H1 (cell line): ENCODE measurements at regions not wholly inside any gene's neighbourhood (a gene's known extent, or its start where the extent isn't known, plus 50 kb on each side); places are given as distances from the start of the nearest gene placed in this dataset.

Source experiments
- CTCF ChIA-PET: fragments of 300-600 bp; sonication (Branson Sonifier 250); formaldehyde crosslinking; loops from one replicate; lab custom pipeline; 2021; ENCODE audit not compliant: partially characterized antibody; lab: Charles Lee
- POLR2A ChIA-PET: fragments of 300-600 bp; sonication (Branson Sonifier 250); formaldehyde crosslinking; loops from one replicate; lab custom pipeline; 2021; ENCODE audit warnings: inconsistent platforms; ENCODE audit not compliant: partially characterized antibody; lab: Charles Lee
- DNase-seq, 2 experiments: peaks; one replicate each; pipeline versions ENCODE4 v3.0.0 to v3.0.0-alpha.2; 2010 to 2022; ENCODE audit warnings: low spot score in 2 of 2, low read depth in 1 of 2, mixed read lengths in 1 of 2
- FAIRE-seq: peaks from 2 replicates; lab custom pipeline; 2011; peaks lifted over from hg19 to GRCh38; lab: Jason Lieb, UNC
- H2AFZ ChIP-seq: 2 replicates; pipeline ENCODE4 v1.8.1; 2012; ENCODE audit warnings: low read length, inconsistent platforms
- H2AK5ac ChIP-seq: 2 replicates; pipeline ENCODE4 v1.6.1; 2013; ENCODE audit warnings: low read depth, low read length
- H2BK120ac ChIP-seq: replicated peaks from 2 replicates; pipeline ENCODE3; 2013; ENCODE audit warnings: low read depth, low read length, inconsistent platforms
- H2BK12ac ChIP-seq: 2 replicates; pipeline ENCODE4 v1.6.1; 2013; ENCODE audit warnings: low read depth, low read length
- H2BK15ac ChIP-seq: 2 replicates; pipeline ENCODE4 v1.6.1; 2013; ENCODE audit warnings: low read length
- H2BK20ac ChIP-seq: 2 replicates; pipeline ENCODE4 v1.6.1; 2013; ENCODE audit warnings: low read length
- H2BK5ac ChIP-seq: 2 replicates; pipeline ENCODE4 v1.6.1; 2013; ENCODE audit warnings: low read depth, low read length
- H3K14ac ChIP-seq: 2 replicates; pipeline ENCODE4 v1.6.1; 2013; ENCODE audit warnings: inconsistent platforms; ENCODE audit not compliant: insufficient read length
- H3K18ac ChIP-seq: 2 replicates; pipeline ENCODE4 v1.6.1; 2013; ENCODE audit warnings: low read length; ENCODE audit errors: extremely low read depth
- H3K23ac ChIP-seq: 2 replicates; pipeline ENCODE4 v1.6.1; 2013; ENCODE audit warnings: inconsistent platforms; ENCODE audit not compliant: insufficient read length
- H3K23me2 ChIP-seq: 2 replicates; pipeline ENCODE4 v1.6.1; 2013; ENCODE audit warnings: low read depth, low read length
- H3K27ac ChIP-seq: 2 replicates; pipeline ENCODE4 v1.6.1; 2011; ENCODE audit warnings: low read depth, low read length, inconsistent platforms
- H3K27me3 ChIP-seq, 4 experiments: replicated peaks in 1 of 4; 1 replicate in 1 of 4; 2 replicates in 3 of 4; pipeline versions ENCODE4 v1.6.1 to v1.8.1; 2011 to 2013; ENCODE audit warnings: low read length in 3 of 4, mild to moderate bottlenecking in 3 of 4, inconsistent platforms in 2 of 4, mixed read lengths in 2 of 4, moderate library complexity in 1 of 4; ENCODE audit not compliant: control insufficient read depth in 3 of 4, insufficient read depth in 3 of 4; ENCODE audit errors: extremely low read depth in 1 of 4
- H3K36me3 ChIP-seq, 4 experiments: 2 replicates each; pipeline versions ENCODE4 v1.6.1 to v1.8.1; 2011 to 2013; ENCODE audit warnings: mild to moderate bottlenecking in 4 of 4, low read length in 3 of 4, moderate library complexity in 2 of 4, control low read depth in 1 of 4, inconsistent platforms in 1 of 4; ENCODE audit not compliant: insufficient read depth in 4 of 4, control insufficient read depth in 2 of 4
- H3K4ac ChIP-seq: replicated peaks from 2 replicates; pipeline ENCODE3; 2013; ENCODE audit warnings: low read length, low read depth, mixed read lengths, inconsistent platforms; ENCODE audit not compliant: insufficient read length
- H3K4me1 ChIP-seq, 4 experiments: replicated peaks in 1 of 4; 1 replicate in 1 of 4; 2 replicates in 3 of 4; pipeline versions ENCODE4 v1.6.1 to v1.8.1; 2011 to 2013; ENCODE audit warnings: low read length in 3 of 4, inconsistent platforms in 2 of 4, mixed read lengths in 1 of 4; ENCODE audit not compliant: insufficient read depth in 4 of 4, control insufficient read depth in 3 of 4
- H3K4me2 ChIP-seq, 2 experiments: 2 replicates each; pipeline versions ENCODE4 v1.6.1 to v1.8.1; 2011 to 2013; ENCODE audit warnings: low read depth in 2 of 2, low read length in 2 of 2, control low read depth in 1 of 2, inconsistent platforms in 1 of 2, mild to moderate bottlenecking in 1 of 2; ENCODE audit not compliant: insufficient read depth in 1 of 2
- H3K4me3 ChIP-seq, 4 experiments: fragments of 200-600, 300-600 bp in 1 of 4; sonication (generic), shearing (Covaris generic), sonication (Bioruptor Twin) in 1 of 4; 2 replicates each; pipeline versions ENCODE4 v1.5.1 to v1.8.1; 2011 to 2016; ENCODE audit warnings: low read length in 4 of 4, low read depth in 3 of 4, control low read depth in 2 of 4, inconsistent platforms in 2 of 4, mild to moderate bottlenecking in 2 of 4, mixed read lengths in 1 of 4, moderate library complexity in 1 of 4; ENCODE audit not compliant: insufficient read depth in 2 of 4; ENCODE audit errors: extremely low read depth in 1 of 4
- H3K56ac ChIP-seq: replicated peaks from 2 replicates; pipeline ENCODE3; 2013; ENCODE audit warnings: low read depth, mild to moderate bottlenecking, mixed read lengths, low read length, inconsistent platforms; ENCODE audit not compliant: insufficient read length
- H3K79me1 ChIP-seq: 2 replicates; pipeline ENCODE4 v1.6.1; 2013; ENCODE audit warnings: low read depth, low read length, control low read depth
- H3K79me2 ChIP-seq, 2 experiments: 2 replicates each; pipeline versions ENCODE4 v1.6.1 to v1.8.1; 2012 to 2013; ENCODE audit warnings: low read length in 2 of 2, mild to moderate bottlenecking in 2 of 2, inconsistent platforms in 1 of 2; ENCODE audit not compliant: insufficient read depth in 2 of 2, control insufficient read depth in 1 of 2
- H3K9ac ChIP-seq, 4 experiments: replicated peaks in 1 of 4; 1 replicate in 1 of 4; 2 replicates in 3 of 4; pipeline versions ENCODE4 v1.6.1 to v1.8.1; 2011 to 2013; ENCODE audit warnings: low read depth in 3 of 4, low read length in 3 of 4, control low read depth in 2 of 4, mild to moderate bottlenecking in 2 of 4, moderate library complexity in 2 of 4, inconsistent platforms in 1 of 4; ENCODE audit errors: extremely low read depth in 1 of 4
- H3K9me3 ChIP-seq, 2 experiments: 2 replicates each; pipeline versions ENCODE4 v1.6.1 to v1.8.1; 2012 to 2013; ENCODE audit warnings: mild to moderate bottlenecking in 2 of 2, moderate library complexity in 2 of 2, control low read depth in 1 of 2, inconsistent platforms in 1 of 2, low read depth in 1 of 2, low read length in 1 of 2, mixed read lengths in 1 of 2; ENCODE audit not compliant: insufficient read depth in 2 of 2
- H4K20me1 ChIP-seq, 2 experiments: replicated peaks in 1 of 2; 2 replicates each; pipeline versions ENCODE3 to v1.8.1; 2011 to 2013; ENCODE audit warnings: inconsistent platforms in 2 of 2, low read length in 2 of 2, mild to moderate bottlenecking in 1 of 2; ENCODE audit not compliant: insufficient read depth in 2 of 2, control insufficient read depth in 1 of 2
- H4K5ac ChIP-seq: 2 replicates; pipeline ENCODE4 v1.6.1; 2013; ENCODE audit warnings: low read length, low read depth, mixed read lengths, inconsistent platforms; ENCODE audit not compliant: insufficient read length
- H4K8ac ChIP-seq: 2 replicates; pipeline ENCODE4 v1.8.0; 2013; ENCODE audit warnings: mild to moderate bottlenecking, moderate library complexity, low read length, inconsistent platforms; ENCODE audit not compliant: insufficient read depth; ENCODE audit errors: extremely low read depth
- H4K91ac ChIP-seq: replicated peaks from 2 replicates; pipeline ENCODE3; 2013; ENCODE audit warnings: low read length, mixed read lengths, inconsistent platforms; ENCODE audit not compliant: insufficient read length
- KDM5A ChIP-seq: fragments of 200-600 bp; IDR thresholded peaks from 2 replicates; pipeline ENCODE4 v1.7.1; 2012; ENCODE audit warnings: mild to moderate bottlenecking, low read length, inconsistent platforms, mixed read lengths
- MAFK ChIP-seq: IDR thresholded peaks from 2 replicates; pipeline ENCODE4 v1.6.1; 2012; ENCODE audit warnings: low read depth, mild to moderate bottlenecking, improper control_type of control experiment, low read length
- POLR2A ChIP-seq, 2 experiments: IDR thresholded peaks; 1 replicate in 1 of 2; 2 replicates in 1 of 2; pipeline ENCODE4 v1.6.1; 2011; ENCODE audit warnings: low read depth in 2 of 2, low read length in 2 of 2, mild to moderate bottlenecking in 2 of 2; ENCODE audit errors: control extremely low read depth in 1 of 2
- RAD21 ChIP-seq, 2 experiments: IDR thresholded peaks in 1 of 2; conservative IDR thresholded peaks in 1 of 2; 2 replicates each; pipeline ENCODE4 v1.6.1; 2011; ENCODE audit warnings: low read depth in 2 of 2, low read length in 2 of 2, improper control_type of control experiment in 1 of 2, inconsistent platforms in 1 of 2, mild to moderate bottlenecking in 1 of 2, moderate library complexity in 1 of 2
- SP2 ChIP-seq: IDR thresholded peaks from 2 replicates; pipeline ENCODE4 v1.6.1; 2012; ENCODE audit warnings: mild to moderate bottlenecking, low read length, inconsistent platforms
- TAF7 ChIP-seq: optimal IDR thresholded peaks from 2 replicates; pipeline ENCODE3; 2011; ENCODE audit warnings: low read depth, mild to moderate bottlenecking, inconsistent platforms, low read length, moderate library complexity, borderline replicate concordance
- TEAD4 ChIP-seq: IDR thresholded peaks from 2 replicates; pipeline ENCODE4 v1.6.1; 2012; ENCODE audit warnings: low read depth, low read length, inconsistent platforms, mixed read lengths
- WGBS, 2 experiments: shearing (Covaris generic) in 1 of 2; methylation state at CpG; one replicate each; pipeline versions ENCODE4 v1.1.6 to v1.1.7; 2013 to 2015; ENCODE audit warnings: low lambda C conversion rate in 2 of 2, mixed read lengths in 2 of 2, inconsistent platforms in 1 of 2, low coverage in 1 of 2, missing lambda C conversion rate in 1 of 2; ENCODE audit not compliant: insufficient replicate concordance in 2 of 2, insufficient coverage in 1 of 2, insufficient read length in 1 of 2; ENCODE audit errors: extremely low coverage in 1 of 2, missing lambda C conversion rate in 1 of 2; 5-methylcytosine and 5-hydroxymethylcytosine counted together

- Histone ChIP-seq H3K36me3 (no peaks in the 10 kb centered on the region), H3K23me2 (no peaks in the 10 kb centered on the region), H3K27ac (no peak overlapping the region), H3K56ac (no peak overlapping the region)
- CTCF ChIA-PET, result interaction anchor here (1.1 to 1.4 kb wide), 4 partner anchors 11 to 491 kb away, joined by 3 to 4 read pairs (median 4); no protein-coding TSS in a partner anchor
- no peak for TF ChIP-seq MAFK
- no peak for TF ChIP-seq RAD21 (IDR thresholded peaks at IDR 0.05 in 1 of 2, conservative IDR thresholded peaks at IDR 0.05 in 1 of 2; ENCODE audit: low read depth in 2 of 2, low read length in 2 of 2)
- no peak for TF ChIP-seq TAF7
- no peak for TF ChIP-seq POLR2A (IDR thresholded peaks at IDR 0.05; ENCODE audit: control extremely low read depth in 1 of 2, low read depth in 2 of 2, low read length in 2 of 2)
- TF ChIP-seq KDM5A, result no peak
- no peak for TF ChIP-seq SP2
- no peak for TF ChIP-seq TEAD4
- TF ChIP-seq, all 59 proteins: peak for 0
- Histone ChIP-seq H4K20me1 (no peaks in the 10 kb centered on the region), H4K5ac (no peak overlapping the region), H2BK5ac (no peak overlapping the region), H2BK20ac (no peak overlapping the region), H3K27me3 (no peaks in the 10 kb centered on the region; a peak in 2 of 7 replicates), H3K23ac (no peak overlapping the region), H3K18ac (no peak overlapping the region), H3K4me3 (no peak overlapping the region), H2BK12ac (no peak overlapping the region), H2AFZ (no peak overlapping the region), H3K9me3 (peaks cover 4 to 12% of the 10 kb centered on the region in 2 experiments; a peak in 3 of 4 replicates), H3K79me1 (no peaks in the 10 kb centered on the region), H3K9ac (no peak overlapping the region), H4K91ac (no peak overlapping the region), H2BK15ac (no peak overlapping the region), H3K4ac (no peak overlapping the region), H3K14ac (no peak overlapping the region), H3K4me2 (no peak overlapping the region), H2BK120ac (no peak overlapping the region), H3K79me2 (no peaks in the 10 kb centered on the region), H3K4me1 (peaks cover 0 to 3% (median 1%) of the 10 kb centered on the region in 4 experiments; a peak in 4 of 7 replicates), H2AK5ac (no peak overlapping the region), H4K8ac (no peak overlapping the region)
- POLR2A ChIA-PET, result no interaction called here
- DNase-seq (no peak), FAIRE-seq (no peak)
- 88% methylated on average over 4 of the region's 4 CpGs; no CpG with 5 or more reads in 1 of the 2 experiments for whole genome bisulfite sequencing, 2 experiments
Observed at GRCh38 chr16:87054856-87055255, 262.3 kb downstream of the C16orf95 start.
